GM18499 (cell line): ENCODE measurements at regions not wholly inside any gene's neighbourhood (a gene's known extent, or its start where the extent isn't known, plus 50 kb on each side); places are given as distances from the start of the nearest gene placed in this dataset.
"Not testable (repeated sequence)": the region's sequence is repeated elsewhere in the genome, so short reads cannot be mapped to it uniquely, and the experiment has no call there.

ENCODE experiments used
- ATAC-seq: cut with Tn5 transposase; IDR thresholded peaks from one replicate; pipeline ENCODE4 v1.9.1; 2021; ENCODE audit warnings: moderate number of reproducible peaks; ENCODE audit not compliant: insufficient read depth, unreplicated experiment

- ATAC-seq, result not testable (repeated sequence)
Measured at GRCh38 chr4:142897518-142897917, 51.4 kb upstream of the INPP4B start.

GRCh38 chr4:142900622-142901021, 54.5 kb upstream of the INPP4B start:
- no peak for ATAC-seq

GRCh38 chr4:142901166-142901662, 55.1 kb upstream of the INPP4B start:
- no peak for ATAC-seq

- not testable (repeated sequence) for ATAC-seq
Measured at GRCh38 chr4:142903617-142904016, 57.5 kb upstream of the INPP4B start.

GRCh38 chr4:142909908-142910307, 63.8 kb upstream of the INPP4B start:
- ATAC-seq, result no peak

- no peak for ATAC-seq
Measured at GRCh38 chr4:142913034-142913433, 66.9 kb upstream of the INPP4B start.

GRCh38 chr4:142913461-142914030, 67.4 kb upstream of the INPP4B start:
- no peak for ATAC-seq

- ATAC-seq, result no peak
Measured at GRCh38 chr4:142917678-142918077, 71.6 kb upstream of the INPP4B start.

- no peak for ATAC-seq
Measured at GRCh38 chr4:142922720-142923119, 76.6 kb upstream of the INPP4B start.

- no peak for ATAC-seq
Measured at GRCh38 chr4:142923619-142924018, 77.5 kb upstream of the INPP4B start.

- ATAC-seq, result no peak
Measured at GRCh38 chr4:142925161-142925560, 79.1 kb upstream of the INPP4B start.

- ATAC-seq, result no peak
Measured at GRCh38 chr4:142927721-142928120, 81.6 kb upstream of the INPP4B start.

- no peak for ATAC-seq
Measured at GRCh38 chr4:142929526-142929925, 83.4 kb upstream of the INPP4B start.

- ATAC-seq, result no peak
Measured at GRCh38 chr4:142933207-142933606, 87.1 kb upstream of the INPP4B start.

GRCh38 chr4:142940425-142941330, 94.6 kb upstream of the INPP4B start:
- no peak for ATAC-seq

- ATAC-seq, result no peak
Measured at GRCh38 chr4:142944565-142944964, 98.5 kb upstream of the INPP4B start.

- no peak for ATAC-seq
Measured at GRCh38 chr4:142952821-142953580, 106.9 kb upstream of the INPP4B start.

GRCh38 chr4:142954415-142954814, 108.3 kb upstream of the INPP4B start:
- ATAC-seq, result no peak

GRCh38 chr4:142955501-142955900, 109.4 kb upstream of the INPP4B start:
- ATAC-seq, result no peak

GRCh38 chr4:142959173-142959572, 113.1 kb upstream of the INPP4B start:
- ATAC-seq, result no peak

- no peak for ATAC-seq
Measured at GRCh38 chr4:142960126-142960525, 114.0 kb upstream of the INPP4B start.
